HAP-1 (cell line): ENCODE measurements at regions not wholly inside any gene's neighbourhood (a gene's known extent, or its start where the extent isn't known, plus 50 kb on each side); places are given as distances from the start of the nearest gene placed in this dataset.
"Not testable (repeated sequence)": the region's sequence is repeated elsewhere in the genome, so short reads cannot be mapped to it uniquely, and the experiment has no call there.

ENCODE experiments used
- DNase-seq, 2 experiments: peaks; one replicate each; pipeline ENCODE4 v3.0.0-alpha.2; 2016 to 2020; ENCODE audit warnings: low spot score in 2 of 2
- H3K27me3 ChIP-seq: fragments of 250-450 bp; sonication (Bioruptor Pico); 2 replicates; pipeline ENCODE4 v1.5.1; 2020; ENCODE audit warnings: low read depth, mild to moderate bottlenecking, moderate library complexity
- H3K36me3 ChIP-seq: fragments of 250-450 bp; sonication (Bioruptor Pico); replicated peaks from 2 replicates; pipeline ENCODE4 v1.5.1; 2020; ENCODE audit warnings: mild to moderate bottlenecking
- H3K4me1 ChIP-seq: fragments of 250-450 bp; sonication (Bioruptor Pico); 2 replicates; pipeline ENCODE4 v1.5.1; 2020; ENCODE audit warnings: mild to moderate bottlenecking
- H3K4me3 ChIP-seq: fragments of 250-450 bp; sonication (Bioruptor Pico); 2 replicates; pipeline ENCODE4 v1.5.1; 2020; ENCODE audit warnings: mild to moderate bottlenecking, moderate library complexity
- H3K9me3 ChIP-seq: fragments of 250-450 bp; sonication (Bioruptor Pico); 2 replicates; pipeline ENCODE4 v1.5.1; 2020; ENCODE audit warnings: mild to moderate bottlenecking, moderate library complexity
- in situ Hi-C: fragments of 300-500 bp; cut with MboI; formaldehyde crosslinking; loops from 3 replicates; pipeline ENCODE4 v1.14.3; 2020; ENCODE audit warnings: low sequenced_read_pairs, inconsistent platforms, mixed read lengths

DNA sequence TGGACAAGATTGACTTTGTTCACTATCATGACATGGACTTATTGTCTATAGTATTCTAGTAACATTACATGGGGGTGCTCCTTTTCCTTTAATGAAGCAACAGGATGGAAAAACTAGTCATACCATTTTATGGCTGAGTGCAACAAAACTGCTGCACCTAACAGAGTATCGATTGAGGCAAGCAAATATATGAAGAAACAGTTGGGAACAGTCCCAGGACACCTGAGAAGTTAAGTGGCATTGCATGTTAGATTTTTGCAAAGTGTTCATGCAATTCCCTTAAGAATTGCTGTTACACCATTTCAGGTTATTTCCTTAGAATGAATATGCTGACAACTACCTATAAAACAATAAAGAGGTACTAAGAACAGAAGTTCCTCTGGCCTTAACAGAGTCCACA is 541.5 kb upstream of the ANO3 start:
- Histone ChIP-seq H3K36me3 (no peaks in the 10 kb centered on the region), H3K27me3 (no peaks in the 10 kb centered on the region), H3K9me3 (no peaks in the 10 kb centered on the region), H3K4me3 (no peak overlapping the region), H3K4me1 (no peaks in the 10 kb centered on the region)
- in situ Hi-C loops: no loop called here
- no peak for DNase-seq

GRCh38 chr11:25793637-25794036 is 538.3 kb upstream of the ANO3 start:
- DNase-seq: no peak
- Histone ChIP-seq H3K4me1 (no peaks in the 10 kb centered on the region), H3K4me3 (no peak overlapping the region), H3K36me3 (no peaks in the 10 kb centered on the region), H3K9me3 (no peaks in the 10 kb centered on the region), H3K27me3 (no peaks in the 10 kb centered on the region)
- in situ Hi-C loops: no loop called here

- in situ Hi-C loops: no loop called here
- H3K27me3 ChIP-seq: no peaks in the 10 kb centered on the region
- no peak overlapping the region for H3K4me3 ChIP-seq
- H3K9me3 ChIP-seq: no peaks in the 10 kb centered on the region
- no peak for DNase-seq
- H3K4me1 ChIP-seq: no peaks in the 10 kb centered on the region
- H3K36me3 ChIP-seq: no peaks in the 10 kb centered on the region
Measured at GRCh38 chr11:25794804-25795203, 537.1 kb upstream of the ANO3 start.

DNA sequence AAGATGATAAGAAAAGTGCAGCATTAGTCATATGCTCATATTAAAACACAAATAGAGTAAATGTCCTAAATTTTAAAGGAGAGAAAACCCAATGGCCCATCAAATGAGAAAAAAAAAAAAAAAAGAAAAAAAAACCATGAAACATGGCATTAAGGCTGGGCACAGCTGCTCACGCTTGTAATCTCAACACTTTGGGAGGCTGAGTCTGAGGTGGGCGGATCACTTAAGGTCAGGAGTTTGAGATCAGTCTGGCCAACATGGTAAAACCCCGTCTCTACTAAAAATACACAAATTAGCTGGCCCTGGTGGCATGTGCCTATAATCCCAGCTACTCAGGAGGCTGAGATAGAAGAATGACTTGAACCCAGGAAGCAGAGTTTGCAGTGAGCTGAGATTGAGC is 515.5 kb upstream of the ANO3 start:
- Histone ChIP-seq H3K4me1 (no peaks in the 10 kb centered on the region), H3K4me3 (no peak overlapping the region), H3K36me3 (no peaks in the 10 kb centered on the region), H3K9me3 (no peaks in the 10 kb centered on the region), H3K27me3 (no peaks in the 10 kb centered on the region)
- DNase-seq: no peak
- in situ Hi-C loops: no loop called here

DNA sequence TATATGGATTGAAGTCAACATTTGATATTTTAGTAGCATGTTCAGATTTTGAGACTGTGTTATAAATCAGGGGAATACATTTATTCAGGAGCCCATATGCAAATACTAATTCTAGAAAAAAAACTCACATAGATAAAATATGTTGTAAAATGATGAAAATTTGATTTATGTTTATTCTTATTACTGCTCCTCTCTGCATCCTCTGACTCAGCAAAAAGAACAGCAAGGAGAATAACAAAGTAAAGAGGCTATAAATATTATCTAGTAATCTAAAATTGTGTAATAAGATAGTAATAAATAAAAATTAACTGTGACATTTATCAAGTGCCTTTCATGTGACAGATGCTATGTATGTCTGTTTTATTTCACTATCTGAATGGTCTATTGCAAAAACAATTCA is 507.2 kb upstream of the ANO3 start:
- in situ Hi-C loops: no loop called here
- no peaks in the 10 kb centered on the region for H3K9me3 ChIP-seq
- DNase-seq: no peak

GRCh38 chr11:25831485-25831884 is 500.4 kb upstream of the ANO3 start:
- DNase-seq, H3K9me3 ChIP-seq, H3K4me3 ChIP-seq, H3K4me1 ChIP-seq, in situ Hi-C loops, H3K27me3 ChIP-seq, H3K36me3 ChIP-seq: not testable (repeated sequence)

More for the DNA sequence above, 507.2 kb upstream of the ANO3 start:
- no peaks in the 10 kb centered on the region for H3K36me3 ChIP-seq
- H3K27me3 ChIP-seq: 0 out of 2 replicates have a peak, but pooled peaks cover 4% of the 10 kb centered on the region
- H3K4me1 ChIP-seq: no peaks in the 10 kb centered on the region
- H3K4me3 ChIP-seq: no peak overlapping the region

GRCh38 chr11:25838918-25839625 is 492.9 kb upstream of the ANO3 start:
- in situ Hi-C loops: no loop called here
- H3K36me3 ChIP-seq: no peaks in the 10 kb centered on the region
- no peak for DNase-seq
- H3K9me3 ChIP-seq: no peaks in the 10 kb centered on the region
- H3K4me3 ChIP-seq: no peak overlapping the region
- H3K27me3 ChIP-seq: no peaks in the 10 kb centered on the region
- H3K4me1 ChIP-seq: no peaks in the 10 kb centered on the region

- Histone ChIP-seq H3K36me3 (no peaks in the 10 kb centered on the region), H3K9me3 (no peaks in the 10 kb centered on the region), H3K4me1 (no peaks in the 10 kb centered on the region), H3K4me3 (no peak overlapping the region), H3K27me3 (no peaks in the 10 kb centered on the region)
- DNase-seq: no peak
- in situ Hi-C loops: no loop called here
Measured at GRCh38 chr11:25844811-25845210, 487.1 kb upstream of the ANO3 start.

GRCh38 chr11:25855916-25856315 is 476.0 kb upstream of the ANO3 start:
- Histone ChIP-seq H3K4me3 (no peak overlapping the region), H3K9me3 (no peaks in the 10 kb centered on the region), H3K27me3 (no peaks in the 10 kb centered on the region), H3K4me1 (no peaks in the 10 kb centered on the region), H3K36me3 (no peaks in the 10 kb centered on the region)
- in situ Hi-C loops: no loop called here
- no peak for DNase-seq

GRCh38 chr11:25859776-25860175 is 472.2 kb upstream of the ANO3 start:
- H3K9me3 ChIP-seq: no peaks in the 10 kb centered on the region

GRCh38 chr11:25860677-25861450 is 471.1 kb upstream of the ANO3 start:
- H3K4me1 ChIP-seq: no peaks in the 10 kb centered on the region
- no peaks in the 10 kb centered on the region for H3K9me3 ChIP-seq
- in situ Hi-C loops: no loop called here
- no peaks in the 10 kb centered on the region for H3K27me3 ChIP-seq
- DNase-seq: no peak
- no peak overlapping the region for H3K4me3 ChIP-seq
- no peaks in the 10 kb centered on the region for H3K36me3 ChIP-seq

More at GRCh38 chr11:25859776-25860175, 472.2 kb upstream of the ANO3 start:
- H3K4me1 ChIP-seq: no peaks in the 10 kb centered on the region
- in situ Hi-C loops: no loop called here
- no peaks in the 10 kb centered on the region for H3K36me3 ChIP-seq
- DNase-seq: no peak
- H3K4me3 ChIP-seq: no peak overlapping the region
- H3K27me3 ChIP-seq: no peaks in the 10 kb centered on the region

- no peak for DNase-seq
- H3K36me3 ChIP-seq: no peaks in the 10 kb centered on the region
- H3K27me3 ChIP-seq: no peaks in the 10 kb centered on the region
- in situ Hi-C loops: no loop called here
- no peaks in the 10 kb centered on the region for H3K4me1 ChIP-seq
- H3K4me3 ChIP-seq: no peak overlapping the region
- no peaks in the 10 kb centered on the region for H3K9me3 ChIP-seq
Measured at GRCh38 chr11:25862159-25862558, 469.8 kb upstream of the ANO3 start.

DNA sequence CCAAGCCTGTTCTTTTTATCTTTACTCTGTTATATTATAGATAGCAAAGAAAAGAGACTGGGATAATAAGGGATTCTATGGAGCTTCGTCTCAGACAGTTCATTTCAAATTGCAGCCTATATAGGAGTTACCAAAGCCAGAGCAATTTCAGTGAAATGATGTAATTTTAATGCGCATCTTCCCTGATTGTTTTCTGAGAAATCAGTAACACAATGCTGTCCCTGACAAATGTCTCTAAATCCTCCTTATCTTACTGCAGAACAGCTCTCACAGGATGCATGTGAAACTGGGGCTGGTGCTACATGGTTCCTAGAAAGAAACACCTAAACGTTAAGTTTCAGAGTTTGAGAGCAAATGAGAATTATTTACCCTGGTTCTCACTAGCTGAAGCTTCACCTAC is 467.9 kb upstream of the ANO3 start:
- no peaks in the 10 kb centered on the region for H3K36me3 ChIP-seq
- in situ Hi-C loops: no loop called here
- H3K9me3 ChIP-seq: no peaks in the 10 kb centered on the region
- H3K27me3 ChIP-seq: no peaks in the 10 kb centered on the region
- DNase-seq: no peak
- H3K4me1 ChIP-seq: no peaks in the 10 kb centered on the region
- no peak overlapping the region for H3K4me3 ChIP-seq

GRCh38 chr11:25876456-25876965 is 455.4 kb upstream of the ANO3 start:
- Histone ChIP-seq H3K36me3 (no peaks in the 10 kb centered on the region), H3K4me1 (no peaks in the 10 kb centered on the region), H3K9me3 (no peaks in the 10 kb centered on the region), H3K27me3 (no peaks in the 10 kb centered on the region), H3K4me3 (no peak overlapping the region)
- in situ Hi-C loops: no loop called here
- DNase-seq: no peak
